MCF 10A (cell line): ENCODE measurements at regions not wholly inside any gene's neighbourhood (a gene's known extent, or its start where the extent isn't known, plus 50 kb on each side); places are given as distances from the start of the nearest gene placed in this dataset.

Experiments used
- BruUV-seq: library from RNA; stranded (reverse); fragments of 400-500 nt; replicated peaks from 2 replicates; lab custom pipeline; 2021; lab: Mats Ljungman, UMichigan
- CTCF ChIA-PET: fragments of 300-600 bp; sonication (Branson Sonifier 250); formaldehyde crosslinking; extraction: SDS; loops from one replicate; lab custom pipeline; 2021; ENCODE audit warnings: antibody characterized with exemption, inconsistent platforms; lab: Yijun Ruan, JAX
- POLR2A ChIA-PET: fragments of 300-600, 350-650 bp; sonication (Branson Sonifier 250); formaldehyde crosslinking; extraction: SDS; loops from one replicate; lab custom pipeline; 2020; ENCODE audit warnings: antibody characterized with exemption, inconsistent platforms; lab: Yijun Ruan, JAX
- DNase-seq: peaks from one replicate; pipeline ENCODE4 v3.0.0-alpha.2; 2018; ENCODE audit not compliant: unreplicated experiment
- H3K27ac Mint-ChIP-seq: one replicate; pipeline ENCODE4 v1.8.0; 2022; ENCODE audit warnings: mild to moderate bottlenecking, low read depth, mixed read lengths; ENCODE audit not compliant: unreplicated experiment
- H3K27me3 Mint-ChIP-seq: one replicate; pipeline ENCODE4 v1.8.0; 2022; ENCODE audit warnings: mixed read lengths; ENCODE audit not compliant: insufficient read depth, unreplicated experiment
- H3K36me3 Mint-ChIP-seq: one replicate; pipeline ENCODE4 v1.8.0; 2022; ENCODE audit warnings: mild to moderate bottlenecking, moderate library complexity, mixed read lengths; ENCODE audit not compliant: insufficient read depth, unreplicated experiment
- H3K4me1 Mint-ChIP-seq: one replicate; pipeline ENCODE4 v1.8.0; 2022; ENCODE audit warnings: mixed read lengths; ENCODE audit not compliant: insufficient read depth, unreplicated experiment
- H3K4me3 Mint-ChIP-seq: one replicate; pipeline ENCODE4 v1.8.0; 2022; ENCODE audit warnings: mild to moderate bottlenecking, moderate library complexity, mixed read lengths; ENCODE audit not compliant: unreplicated experiment
- H3K9me3 Mint-ChIP-seq: one replicate; pipeline ENCODE4 v1.8.0; 2022; ENCODE audit warnings: mixed read lengths; ENCODE audit not compliant: unreplicated experiment
- CTCF ChIP-seq: fragments of 200-600 bp; IDR thresholded peaks from one replicate; pipeline ENCODE4 v1.8.0; 2022; ENCODE audit warnings: antibody characterized with exemption, mild to moderate bottlenecking; ENCODE audit not compliant: unreplicated experiment
- intact Hi-C: fragments of 100-400 bp; cut with micrococcal nuclease; formaldehyde crosslinking; loops from 2 replicates; pipeline ENCODE4 v1.14.1; 2022

- no TSS peak for BruUV-seq
- intact Hi-C loops = no loop called here
- no peak overlapping the region for H3K4me3 Mint-ChIP-seq
- H3K27ac Mint-ChIP-seq = no peak overlapping the region
- POLR2A ChIA-PET = no interaction called here
- CTCF ChIA-PET = interaction anchor here (0.6 to 1.3 kb wide), 3 partner anchors 14 to 150 kb away, joined by 3 read pairs; no protein-coding TSS in a partner anchor
- no peaks in the 10 kb centered on the region for H3K4me1 Mint-ChIP-seq
- no peaks in the 10 kb centered on the region for H3K9me3 Mint-ChIP-seq
- DNase-seq = no peak
- H3K27me3 Mint-ChIP-seq = peaks cover 5% of the 10 kb centered on the region
- no peaks in the 10 kb centered on the region for H3K36me3 Mint-ChIP-seq
- no peak for TF ChIP-seq CTCF
Observed at GRCh38 chrX:39137363-39137954, 336.2 kb downstream of the MID1IP1 start.

- Mint-ChIP-seq H3K4me1 (no peaks in the 10 kb centered on the region), H3K27me3 (peaks cover 36% of the 10 kb centered on the region), H3K9me3 (no peaks in the 10 kb centered on the region), H3K4me3 (no peak overlapping the region), H3K27ac (no peak overlapping the region), H3K36me3 (no peaks in the 10 kb centered on the region)
- CTCF ChIA-PET = no interaction called here
- POLR2A ChIA-PET = no interaction called here
- TF ChIP-seq CTCF = no peak
- intact Hi-C loops = no loop called here
- BruUV-seq = no TSS peak
- DNase-seq = no peak
Observed at GRCh38 chrX:39140581-39140980, 339.3 kb downstream of the MID1IP1 start.

GRCh38 chrX:39144323-39144722 is 343.1 kb downstream of the MID1IP1 start:
- POLR2A ChIA-PET = no interaction called here
- CTCF ChIA-PET = interaction anchor here (0.5 kb wide), 1 partner anchor 672 kb away, joined by 3 read pairs; no protein-coding TSS in a partner anchor
- no TSS peak for BruUV-seq
- no peak for TF ChIP-seq CTCF
- intact Hi-C loops = no loop called here
- Mint-ChIP-seq H3K4me3 (no peak overlapping the region), H3K9me3 (no peaks in the 10 kb centered on the region), H3K27me3 (peaks cover 68% of the 10 kb centered on the region), H3K36me3 (no peaks in the 10 kb centered on the region), H3K27ac (no peak overlapping the region), H3K4me1 (no peaks in the 10 kb centered on the region)
- no peak for DNase-seq

GRCh38 chrX:39144956-39145355 is 343.7 kb downstream of the MID1IP1 start:
- ChIA-PET CTCF (interaction anchor here (0.5 kb wide), 1 partner anchor 671 kb away, joined by 3 read pairs; no protein-coding TSS in a partner anchor), POLR2A (no interaction called here)
- no TSS peak for BruUV-seq
- H3K27me3 Mint-ChIP-seq = peaks cover 72% of the 10 kb centered on the region
- TF ChIP-seq CTCF = no peak
- no peak overlapping the region for H3K4me3 Mint-ChIP-seq
- no peaks in the 10 kb centered on the region for H3K4me1 Mint-ChIP-seq
- DNase-seq = no peak
- no peak overlapping the region for H3K27ac Mint-ChIP-seq
- intact Hi-C loops = loop anchor here (5.0 kb wide), 1 partner anchor 483 kb away; no protein-coding TSS in a partner anchor
- H3K36me3 Mint-ChIP-seq = no peaks in the 10 kb centered on the region
- H3K9me3 Mint-ChIP-seq = no peaks in the 10 kb centered on the region
